ENCODE measurements at regions not wholly inside any gene's neighbourhood (a gene's known extent, or its start where the extent isn't known, plus 50 kb on each side); places are given as distances from the start of the nearest gene placed in this dataset.

- no peak for TF ChIP-seq CTCF (IDR thresholded peaks at IDR 0.05; ENCODE audit: insufficient read depth, low read length, poor library complexity, severe bottlenecking)
- Histone ChIP-seq H3K36me3 (ENCODE audit: control insufficient read depth, insufficient read depth, low read length) (no peaks in the 10 kb centered on the region), H3K27me3 (ENCODE audit: control insufficient read depth, insufficient read depth, low read length) (no peaks in the 10 kb centered on the region), H3K4me3 (ENCODE audit: low read depth, low read length) (no peak overlapping the region)
- DNase-seq (ENCODE audit: low read depth) = no peak
These were observed 183.4 kb downstream of the NPFFR2 start for GRCh38 chr4:72215198-72215597.

- TF ChIP-seq CTCF (IDR thresholded peaks at IDR 0.05; ENCODE audit: insufficient read depth, low read length, poor library complexity, severe bottlenecking) = no peak
- H3K4me3 ChIP-seq (ENCODE audit: low read depth, low read length) = no peak overlapping the region
- no peak for DNase-seq (ENCODE audit: low read depth)
- H3K36me3 ChIP-seq (ENCODE audit: control insufficient read depth, insufficient read depth, low read length) = no peaks in the 10 kb centered on the region
- H3K27me3 ChIP-seq (ENCODE audit: control insufficient read depth, insufficient read depth, low read length) = no peaks in the 10 kb centered on the region
These were observed 184.9 kb downstream of the NPFFR2 start for GRCh38 chr4:72216539-72217277.

- no peaks in the 10 kb centered on the region for H3K27me3 ChIP-seq (ENCODE audit: control insufficient read depth, insufficient read depth, low read length)
- DNase-seq (ENCODE audit: low read depth) = no peak
- no peaks in the 10 kb centered on the region for H3K36me3 ChIP-seq (ENCODE audit: control insufficient read depth, insufficient read depth, low read length)
- H3K4me3 ChIP-seq (ENCODE audit: low read depth, low read length) = no peak overlapping the region
- TF ChIP-seq CTCF (IDR thresholded peaks at IDR 0.05; ENCODE audit: insufficient read depth, low read length, poor library complexity, severe bottlenecking) = no peak
These were observed 187.2 kb downstream of the NPFFR2 start for GRCh38 chr4:72218953-72219352.
